ENCODE measurements at regions not wholly inside any gene's neighbourhood (a gene's known extent, or its start where the extent isn't known, plus 50 kb on each side); places are given as distances from the start of the nearest gene placed in this dataset.

GRCh38 chr6:62764841-62765240 lies 446.4 kb upstream of the FKBP1C start:
- no peak for DNase-seq (ENCODE audit: low read depth, low spot score)
- no peak for TF ChIP-seq CTCF (IDR thresholded peaks at IDR 0.05; ENCODE audit: low read depth, low read length)
- no peak overlapping the region for H3K4me3 ChIP-seq (ENCODE audit: low read depth, low read length)
- in situ Hi-C loops (cut with HindIII; ENCODE audit: low sequenced_read_pairs): no loop called here

GRCh38 chr6:62763125-62763912 lies 447.9 kb upstream of the FKBP1C start:
- DNase-seq (ENCODE audit: low read depth, low spot score): no peak
- TF ChIP-seq CTCF (IDR thresholded peaks at IDR 0.05; ENCODE audit: low read depth, low read length): no peak
- in situ Hi-C loops (cut with HindIII; ENCODE audit: low sequenced_read_pairs): no loop called here
- no peak overlapping the region for H3K4me3 ChIP-seq (ENCODE audit: low read depth, low read length)

DNA sequence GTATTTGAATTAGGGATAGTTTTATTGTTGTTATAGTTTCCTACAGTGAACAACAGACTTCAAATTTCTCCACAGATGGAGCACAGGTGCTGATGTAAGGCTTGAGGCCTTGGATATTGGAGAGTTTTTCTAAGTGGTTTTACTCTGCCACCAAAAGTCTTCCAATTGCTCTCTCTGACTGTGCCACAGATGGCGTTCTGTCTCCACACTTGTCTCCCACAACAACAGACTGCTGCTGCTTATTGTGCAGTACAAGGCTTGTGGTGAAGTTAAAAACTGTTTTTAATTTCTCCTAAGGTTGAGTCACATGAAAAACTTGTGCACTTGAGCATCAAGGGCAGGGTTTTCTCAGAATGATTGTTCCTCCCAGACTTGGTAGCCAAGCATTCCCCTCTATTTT lies 460.9 kb upstream of the KHDRBS2 start:
- no peak overlapping the region for H3K4me3 ChIP-seq (ENCODE audit: low read depth, low read length)
- in situ Hi-C loops (cut with HindIII; ENCODE audit: low sequenced_read_pairs): no loop called here

DNA sequence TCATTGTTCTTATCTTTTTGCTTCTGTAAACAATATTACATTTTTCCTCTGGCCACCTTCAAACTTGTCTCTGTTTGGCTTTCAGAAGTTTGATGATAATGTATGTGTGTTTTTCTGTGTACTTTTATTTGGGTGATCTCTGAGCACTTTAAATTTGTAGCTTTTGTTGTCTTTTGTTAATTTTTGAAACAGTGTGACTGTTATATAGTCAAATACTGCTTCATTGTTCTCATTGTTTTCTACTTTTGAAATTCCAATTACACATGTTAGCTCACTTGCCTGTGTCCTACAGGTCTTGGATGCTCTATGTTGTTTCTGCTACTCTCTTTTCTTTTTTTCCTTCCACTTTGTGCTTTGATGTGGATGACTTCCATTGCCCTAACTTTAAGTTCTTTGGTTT lies 460.1 kb upstream of the KHDRBS2 start:
- no peak overlapping the region for H3K4me3 ChIP-seq (ENCODE audit: low read depth, low read length)
- no peak for DNase-seq (ENCODE audit: low read depth, low spot score)
- in situ Hi-C loops (cut with HindIII; ENCODE audit: low sequenced_read_pairs): no loop called here
- no peak for TF ChIP-seq CTCF (IDR thresholded peaks at IDR 0.05; ENCODE audit: low read depth, low read length)

More for the DNA sequence above, 460.9 kb upstream of the KHDRBS2 start:
- no peak for DNase-seq (ENCODE audit: low read depth, low spot score)
- TF ChIP-seq CTCF (IDR thresholded peaks at IDR 0.05; ENCODE audit: low read depth, low read length): no peak

GRCh38 chr6:62740596-62740995 lies 454.6 kb upstream of the KHDRBS2 start:
- TF ChIP-seq CTCF (IDR thresholded peaks at IDR 0.05; ENCODE audit: low read depth, low read length): no peak
- in situ Hi-C loops (cut with HindIII; ENCODE audit: low sequenced_read_pairs): no loop called here
- no peak overlapping the region for H3K4me3 ChIP-seq (ENCODE audit: low read depth, low read length)
- no peak for DNase-seq (ENCODE audit: low read depth, low spot score)

- no peak for DNase-seq (ENCODE audit: low read depth, low spot score)
- in situ Hi-C loops (cut with HindIII; ENCODE audit: low sequenced_read_pairs): no loop called here
- no peak overlapping the region for H3K4me3 ChIP-seq (ENCODE audit: low read depth, low read length)
- no peak for TF ChIP-seq CTCF (IDR thresholded peaks at IDR 0.05; ENCODE audit: low read depth, low read length)
These were observed 454.1 kb upstream of the KHDRBS2 start for GRCh38 chr6:62740171-62740570.
